Effector memory CD8-positive, alpha-beta T cell (primary cell): ENCODE measurements at regions not wholly inside any gene's neighbourhood (a gene's known extent, or its start where the extent isn't known, plus 50 kb on each side); places are given as distances from the start of the nearest gene placed in this dataset.
"Not testable (repeated sequence)": the region's sequence is repeated elsewhere in the genome, so short reads cannot be mapped to it uniquely, and the experiment has no call there.

ENCODE experiments used
- ATAC-seq: fragments of 150-1000 bp; cut with Tn5 transposase; replicated peaks from 2 replicates; pipeline ENCODE4 v1.10.0; 2021; ENCODE audit warnings: mild to moderate bottlenecking, moderate library complexity
- DNase-seq, 3 experiments: peaks; one replicate each; pipeline ENCODE4 v3.0.0; 2021
- H3K27ac Mint-ChIP-seq, 2 donors: one replicate each; pipeline ENCODE4 v1.8.0; 2022; ENCODE audit warnings: mild to moderate bottlenecking in 2 of 2, mixed read lengths in 2 of 2, moderate library complexity in 2 of 2
- H3K27me3 Mint-ChIP-seq, 2 donors: one replicate each; pipeline ENCODE4 v1.8.0; 2022; ENCODE audit warnings: mixed read lengths in 2 of 2
- H3K36me3 Mint-ChIP-seq: one replicate; pipeline ENCODE4 v1.8.0; 2022; ENCODE audit warnings: mild to moderate bottlenecking, moderate library complexity, mixed read lengths; ENCODE audit not compliant: insufficient read depth
- H3K4me1 Mint-ChIP-seq, 2 donors: one replicate each; pipeline ENCODE4 v1.8.0; 2022; ENCODE audit warnings: low read depth in 2 of 2, mixed read lengths in 2 of 2
- H3K4me3 Mint-ChIP-seq, 2 donors: one replicate each; pipeline ENCODE4 v1.8.0; 2022; ENCODE audit warnings: mild to moderate bottlenecking in 2 of 2, mixed read lengths in 2 of 2, moderate library complexity in 2 of 2
- H3K9me3 Mint-ChIP-seq, 2 donors: one replicate each; pipeline ENCODE4 v1.8.0; 2022; ENCODE audit warnings: mixed read lengths in 2 of 2

DNA sequence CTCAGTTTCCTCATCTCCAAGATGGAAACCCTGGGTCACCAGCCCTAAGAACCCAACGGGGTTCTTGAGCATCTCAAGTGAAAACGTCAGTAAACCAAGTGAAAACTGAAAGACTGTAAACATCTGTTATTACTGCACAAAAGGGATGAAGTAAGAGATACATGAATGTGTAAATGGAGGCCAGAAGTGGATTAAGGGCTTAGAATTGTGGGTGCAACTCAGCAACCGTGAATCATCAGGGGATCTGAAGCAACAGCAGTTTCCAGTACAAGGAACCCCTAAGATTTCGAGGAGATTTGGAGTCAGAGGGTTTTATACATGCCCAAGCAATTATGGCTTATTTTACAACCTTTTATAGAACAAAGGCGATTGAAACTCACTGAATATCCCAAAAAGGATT lies 95.7 kb upstream of the SVIL start:
- Mint-ChIP-seq H3K27ac (no peak overlapping the region), H3K27me3 (no peaks in the 10 kb centered on the region), H3K9me3 (no peaks in the 10 kb centered on the region), H3K4me1 (peaks cover 26 to 39% of the 10 kb centered on the region in 2 donors), H3K36me3 (peaks cover 6% of the 10 kb centered on the region), H3K4me3 (no peak overlapping the region)
- ATAC-seq (no peak), DNase-seq (no peak)

DNA sequence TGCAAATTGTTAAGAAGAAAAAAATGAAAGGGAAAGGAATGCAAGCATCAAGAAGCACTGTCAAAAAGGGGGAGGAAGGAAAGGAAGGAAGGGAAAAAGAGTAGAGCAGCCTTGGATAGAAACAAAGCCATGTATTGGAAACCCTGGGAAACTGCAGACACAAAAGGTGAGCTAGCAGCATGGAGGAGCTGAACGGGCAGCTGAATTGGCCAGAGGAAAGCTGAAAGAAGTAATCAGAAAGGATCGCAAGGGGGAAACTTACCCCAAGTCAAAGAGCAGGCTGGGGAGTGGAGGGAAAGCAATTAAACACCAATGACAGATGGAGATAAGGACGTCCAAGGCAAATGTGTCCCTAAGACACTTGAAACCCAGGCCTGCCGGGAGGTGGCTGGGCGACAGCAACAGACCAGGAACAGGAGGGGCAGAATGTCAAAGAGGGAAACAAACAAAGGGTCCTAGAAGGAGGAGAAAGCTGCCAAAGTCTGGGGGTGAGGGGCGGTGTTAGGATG lies 93.8 kb upstream of the SVIL start:
- ATAC-seq (no peak), DNase-seq (no peak)
- Mint-ChIP-seq H3K27me3 (no peaks in the 10 kb centered on the region), H3K9me3 (no peaks in the 10 kb centered on the region), H3K36me3 (peaks cover 6% of the 10 kb centered on the region), H3K4me1 (peaks cover 25 to 33% of the 10 kb centered on the region in 2 donors), H3K4me3 (no peak overlapping the region), H3K27ac (no peak overlapping the region)

DNA sequence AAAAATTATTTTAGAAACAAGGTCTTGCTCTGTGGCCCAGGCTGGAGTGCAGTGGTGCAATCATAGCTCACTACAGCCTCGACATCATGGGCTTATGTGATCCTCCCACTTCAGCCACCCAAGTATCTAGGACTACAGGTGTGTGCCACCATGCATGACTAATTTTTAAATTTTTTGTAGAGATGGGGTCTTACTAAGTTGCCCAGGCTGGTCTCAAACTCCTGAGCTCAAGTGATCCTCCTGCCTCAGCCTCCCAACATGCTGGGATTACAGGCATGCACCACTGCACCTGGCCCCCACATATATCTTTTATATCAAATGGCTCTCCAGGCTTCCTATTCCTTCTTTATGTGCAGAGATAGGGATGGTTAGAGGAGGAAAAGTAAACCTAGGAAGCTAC lies 91.2 kb upstream of the SVIL start:
- not testable (repeated sequence) for DNase-seq, H3K9me3 Mint-ChIP-seq, H3K36me3 Mint-ChIP-seq, ATAC-seq, H3K4me3 Mint-ChIP-seq, H3K27me3 Mint-ChIP-seq, H3K27ac Mint-ChIP-seq
- H3K4me1 Mint-ChIP-seq = peaks cover 20 to 25% of the 10 kb centered on the region in 2 donors

DNA sequence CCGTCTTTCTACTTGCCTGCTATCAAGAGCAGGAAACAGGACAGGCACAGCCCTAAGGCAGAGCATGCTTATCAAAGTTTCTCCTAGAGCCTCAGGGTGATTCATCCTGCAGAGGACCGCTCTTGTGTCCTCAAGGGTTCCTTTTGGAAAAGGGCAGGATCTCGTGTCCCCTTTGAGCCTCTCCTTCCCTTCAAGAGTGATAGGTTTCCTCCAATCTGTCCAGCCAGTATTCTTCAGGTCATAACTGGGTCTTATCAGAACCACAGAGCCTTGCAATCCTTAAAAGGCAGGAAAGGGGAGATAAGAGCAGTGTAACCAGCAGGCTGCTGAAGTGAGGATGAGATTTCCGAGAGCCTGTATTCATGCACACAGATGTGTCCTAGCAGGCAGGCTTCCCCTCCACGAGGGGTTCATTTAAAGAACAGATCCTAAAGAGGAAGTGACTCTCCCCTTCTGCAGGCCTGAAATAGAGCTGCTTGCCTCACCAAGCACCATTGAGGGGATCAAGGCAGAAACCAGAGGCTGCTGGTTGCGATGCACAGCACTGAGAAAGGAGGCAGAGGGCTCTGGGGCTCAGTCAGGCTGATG lies 90.5 kb upstream of the SVIL start:
- DNase-seq = no peak
- no peak for ATAC-seq
- H3K9me3 Mint-ChIP-seq = no peaks in the 10 kb centered on the region
- H3K36me3 Mint-ChIP-seq = peaks cover 6% of the 10 kb centered on the region
- no peak overlapping the region for H3K4me3 Mint-ChIP-seq
- H3K27ac Mint-ChIP-seq = peak overlapping the region; percentile 35 to 49
- H3K27me3 Mint-ChIP-seq = no peaks in the 10 kb centered on the region
- H3K4me1 Mint-ChIP-seq = peaks cover 20% of the 10 kb centered on the region in 2 donors

DNA sequence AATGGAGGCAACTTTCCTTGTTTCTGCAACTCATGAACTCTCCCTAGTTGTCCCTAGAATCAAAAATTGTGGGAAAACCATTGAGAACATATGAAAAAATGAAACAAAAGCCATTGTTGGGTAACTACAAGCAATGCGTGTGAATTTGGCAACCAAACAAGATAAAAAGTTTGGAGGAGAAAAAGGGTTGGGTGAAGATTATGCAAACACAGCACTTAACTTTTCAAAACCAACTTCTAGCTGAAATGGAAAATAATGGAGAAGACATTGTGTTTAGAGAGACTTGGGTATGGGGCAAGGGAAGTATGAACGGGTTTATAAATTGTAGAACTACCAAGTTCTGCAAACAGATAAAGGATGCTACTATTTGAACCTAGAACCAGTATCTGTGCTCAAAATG lies 89.0 kb upstream of the SVIL start:
- DNase-seq (no peak), ATAC-seq (no peak)
- Mint-ChIP-seq H3K9me3 (peaks cover 0 to 2% of the 10 kb centered on the region in 2 donors), H3K36me3 (no peaks in the 10 kb centered on the region), H3K4me3 (no peak overlapping the region), H3K27me3 (no peaks in the 10 kb centered on the region), H3K27ac (no peak overlapping the region), H3K4me1 (peaks cover 18 to 19% of the 10 kb centered on the region in 2 donors)

DNA sequence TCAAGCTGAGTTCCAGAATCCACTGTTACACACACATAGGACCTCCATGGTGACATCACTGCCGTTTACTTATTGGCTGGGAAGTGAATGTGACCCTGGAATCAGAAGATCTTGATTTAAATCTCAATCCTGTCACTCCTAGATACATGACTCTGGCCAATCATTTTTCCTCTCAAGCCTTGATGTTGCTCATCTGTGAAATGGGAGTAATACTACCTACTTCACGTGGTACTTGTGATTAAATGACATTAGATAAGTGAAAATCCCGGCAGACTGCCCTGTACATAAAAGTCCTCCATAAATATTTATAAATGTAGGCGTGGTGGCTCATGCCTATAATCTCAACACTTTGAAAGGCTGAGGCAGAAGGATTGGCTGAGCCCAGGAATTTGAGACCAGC lies 88.0 kb upstream of the SVIL start:
- no peak overlapping the region for H3K4me3 Mint-ChIP-seq
- DNase-seq = no peak
- no peak overlapping the region for H3K27ac Mint-ChIP-seq
- peaks cover 0 to 2% of the 10 kb centered on the region in 2 donors for H3K9me3 Mint-ChIP-seq
- H3K4me1 Mint-ChIP-seq = peaks cover 10 to 15% of the 10 kb centered on the region in 2 donors
- no peaks in the 10 kb centered on the region for H3K36me3 Mint-ChIP-seq
- ATAC-seq = no peak
- H3K27me3 Mint-ChIP-seq = no peaks in the 10 kb centered on the region

DNA sequence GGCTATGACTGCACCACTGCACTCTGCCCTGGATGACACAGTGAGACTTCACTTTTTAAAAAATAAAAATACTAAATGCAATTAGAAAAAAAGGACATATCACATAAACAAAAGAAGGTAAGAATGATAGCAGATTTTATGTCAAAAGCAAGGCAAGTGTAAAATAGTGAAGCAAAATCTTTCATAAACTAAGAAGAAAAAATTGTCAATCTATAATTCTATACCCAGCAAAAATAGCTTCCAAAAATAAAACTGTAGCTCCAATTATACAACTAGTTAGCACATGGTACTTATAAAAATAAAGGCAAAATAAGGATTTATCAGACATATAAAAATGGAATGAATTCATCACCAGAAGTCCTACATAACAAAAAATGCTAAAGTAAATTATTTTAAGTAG lies 85.4 kb upstream of the SVIL start:
- H3K36me3 Mint-ChIP-seq = no peaks in the 10 kb centered on the region
- ATAC-seq = no peak
- H3K27me3 Mint-ChIP-seq = no peaks in the 10 kb centered on the region
- H3K27ac Mint-ChIP-seq = no peak overlapping the region
- H3K4me3 Mint-ChIP-seq = no peak overlapping the region
- peaks cover 10% of the 10 kb centered on the region in 2 donors for H3K4me1 Mint-ChIP-seq
- peaks cover 0 to 2% of the 10 kb centered on the region in 2 donors for H3K9me3 Mint-ChIP-seq
- DNase-seq = no peak

DNA sequence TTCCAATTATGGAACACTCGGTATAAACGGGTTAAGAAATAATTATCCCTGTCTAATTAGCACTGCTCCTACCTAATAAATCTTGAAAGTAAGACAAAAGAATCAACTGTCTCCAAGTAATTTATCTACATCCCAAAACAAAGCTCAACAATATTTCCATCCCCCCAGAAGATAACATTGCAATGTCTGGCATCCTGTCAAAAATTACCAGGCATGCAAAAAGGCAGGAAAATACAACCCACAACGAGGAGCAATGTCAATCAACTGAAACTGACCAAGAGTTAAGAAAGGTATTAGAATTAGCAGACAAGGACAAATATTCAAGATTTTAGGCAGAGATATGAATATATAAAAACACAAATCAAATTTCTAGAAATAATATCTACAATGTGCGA lies 84.5 kb upstream of the SVIL start:
- ATAC-seq = no peak
- H3K27ac Mint-ChIP-seq = no peak overlapping the region
- peaks cover 9 to 13% of the 10 kb centered on the region in 2 donors for H3K4me1 Mint-ChIP-seq
- H3K4me3 Mint-ChIP-seq = no peak overlapping the region
- no peaks in the 10 kb centered on the region for H3K36me3 Mint-ChIP-seq
- no peak for DNase-seq
- H3K9me3 Mint-ChIP-seq = peaks cover 0 to 2% of the 10 kb centered on the region in 2 donors
- H3K27me3 Mint-ChIP-seq = no peaks in the 10 kb centered on the region

DNA sequence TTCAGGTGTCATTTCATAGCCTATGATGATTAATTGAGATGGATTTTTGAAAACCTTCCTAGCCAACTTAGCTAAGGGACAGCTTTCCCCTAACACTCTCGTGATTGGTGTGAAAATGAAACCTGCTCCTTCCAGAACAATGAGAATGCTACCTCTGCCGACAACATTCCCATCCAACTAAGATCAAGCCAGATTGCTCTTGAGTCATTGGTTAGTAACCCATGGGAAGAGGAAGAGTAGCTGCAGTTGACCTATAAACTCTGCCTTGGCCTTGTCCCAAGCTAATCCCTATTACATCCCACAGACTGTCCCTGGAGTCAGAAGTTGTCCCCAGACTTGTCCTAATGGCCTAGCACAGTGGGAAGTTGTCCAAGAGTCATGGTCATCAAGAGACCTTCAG lies 80.5 kb upstream of the SVIL start:
- no peak overlapping the region for H3K27ac Mint-ChIP-seq
- no peak overlapping the region for H3K4me3 Mint-ChIP-seq
- no peak for ATAC-seq

DNA sequence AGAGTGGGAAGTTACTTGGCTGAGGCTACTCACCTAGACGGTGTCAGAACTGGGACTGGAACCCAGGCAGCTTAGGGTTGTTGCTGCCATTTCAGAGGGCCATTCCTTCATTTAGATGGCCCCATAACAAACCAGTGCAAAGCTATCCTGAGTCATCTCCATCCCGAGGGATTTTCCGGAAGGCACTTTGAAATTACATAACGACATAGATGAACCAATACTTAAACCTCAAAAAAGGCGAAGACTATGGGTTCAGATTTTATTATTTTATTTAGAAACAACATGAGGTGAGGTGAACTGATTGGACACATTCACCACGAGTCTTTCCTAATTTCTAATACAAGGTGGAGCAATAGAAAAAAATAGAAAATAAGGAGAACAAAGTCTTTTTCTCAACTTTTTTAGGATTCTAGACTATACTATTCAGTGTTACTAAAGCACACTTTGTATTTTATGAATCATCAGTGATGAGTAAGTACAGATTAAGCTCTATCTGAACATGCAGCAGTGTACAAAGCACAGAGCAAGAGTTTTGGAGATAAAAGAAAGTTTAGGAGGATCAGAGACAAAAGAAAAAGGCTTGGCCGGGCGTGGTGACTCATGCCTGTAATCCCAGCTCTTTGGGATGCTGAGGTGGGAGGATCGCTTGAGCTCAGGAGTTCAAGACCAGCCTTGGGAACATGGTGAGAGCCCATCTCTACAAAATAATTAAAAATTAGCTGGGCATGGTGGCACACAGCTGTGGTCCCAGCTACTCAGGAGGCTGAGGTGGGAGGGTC lies 79.5 kb upstream of the SVIL start:
- H3K36me3 Mint-ChIP-seq = peaks cover 4% of the 10 kb centered on the region
- no peak overlapping the region for H3K27ac Mint-ChIP-seq
- no peaks in the 10 kb centered on the region for H3K27me3 Mint-ChIP-seq
- no peak overlapping the region for H3K4me3 Mint-ChIP-seq
- H3K9me3 Mint-ChIP-seq = peaks cover 0 to 2% of the 10 kb centered on the region in 2 donors
- H3K4me1 Mint-ChIP-seq = peaks cover 8 to 26% of the 10 kb centered on the region in 2 donors
- no peak for ATAC-seq
- no peak for DNase-seq

More for the DNA sequence above, 80.5 kb upstream of the SVIL start:
- no peaks in the 10 kb centered on the region for H3K27me3 Mint-ChIP-seq
- no peak for DNase-seq
- peaks cover 6 to 21% of the 10 kb centered on the region in 2 donors for H3K4me1 Mint-ChIP-seq
- H3K36me3 Mint-ChIP-seq = no peaks in the 10 kb centered on the region
- H3K9me3 Mint-ChIP-seq = peaks cover 0 to 2% of the 10 kb centered on the region in 2 donors

DNA sequence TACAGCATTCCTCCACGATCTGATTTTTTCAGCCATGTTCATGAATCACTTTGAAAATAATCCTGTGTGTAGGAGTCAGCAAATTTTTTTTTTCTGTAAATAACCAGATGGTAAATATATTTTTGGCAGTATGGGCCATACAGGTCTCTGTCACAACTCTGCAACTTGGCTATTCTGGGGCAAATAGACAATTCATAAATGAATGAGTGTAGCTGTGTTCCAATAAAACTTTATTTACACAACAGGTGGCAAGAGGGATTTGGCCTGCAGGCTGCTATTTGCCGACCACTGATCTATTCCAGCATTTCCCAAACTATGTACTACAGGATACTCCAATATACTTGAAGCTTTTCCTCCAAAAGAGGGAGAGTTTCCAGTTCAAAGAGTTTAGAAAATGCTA lies 78.7 kb upstream of the SVIL start:
- peaks cover 9 to 31% of the 10 kb centered on the region in 2 donors for H3K4me1 Mint-ChIP-seq
- H3K36me3 Mint-ChIP-seq = peaks cover 4% of the 10 kb centered on the region
- H3K27me3 Mint-ChIP-seq = no peaks in the 10 kb centered on the region
- H3K4me3 Mint-ChIP-seq = no peak overlapping the region
- no peak for DNase-seq
- no peak for ATAC-seq
- H3K27ac Mint-ChIP-seq = no peak overlapping the region
- H3K9me3 Mint-ChIP-seq = no peaks in the 10 kb centered on the region

DNA sequence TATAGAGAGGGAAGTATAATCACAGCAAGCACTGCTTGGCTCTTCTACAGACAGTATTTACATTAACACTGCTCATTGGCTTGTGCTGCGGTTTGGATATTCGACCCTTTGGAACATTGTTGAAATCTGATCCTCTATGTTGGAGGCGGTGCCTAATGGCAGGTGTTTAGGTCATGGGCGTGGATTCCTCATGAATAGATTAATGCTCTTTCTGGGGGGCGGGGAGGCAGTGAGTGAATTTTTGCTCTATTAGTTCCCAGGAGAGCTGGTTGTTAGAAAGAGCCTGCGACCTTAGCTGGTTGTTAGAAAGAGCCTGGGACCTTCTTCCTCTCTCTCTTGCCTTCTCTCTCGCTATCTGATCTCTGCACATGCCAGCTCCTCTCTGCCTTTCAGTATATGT lies 77.3 kb upstream of the SVIL start:
- no peak for ATAC-seq
- H3K27ac Mint-ChIP-seq = no peak overlapping the region
- no peak for DNase-seq
- H3K36me3 Mint-ChIP-seq = peaks cover 4% of the 10 kb centered on the region
- no peak overlapping the region for H3K4me3 Mint-ChIP-seq
- no peaks in the 10 kb centered on the region for H3K9me3 Mint-ChIP-seq
- H3K27me3 Mint-ChIP-seq = no peaks in the 10 kb centered on the region
- peaks cover 9 to 32% of the 10 kb centered on the region in 2 donors for H3K4me1 Mint-ChIP-seq

DNA sequence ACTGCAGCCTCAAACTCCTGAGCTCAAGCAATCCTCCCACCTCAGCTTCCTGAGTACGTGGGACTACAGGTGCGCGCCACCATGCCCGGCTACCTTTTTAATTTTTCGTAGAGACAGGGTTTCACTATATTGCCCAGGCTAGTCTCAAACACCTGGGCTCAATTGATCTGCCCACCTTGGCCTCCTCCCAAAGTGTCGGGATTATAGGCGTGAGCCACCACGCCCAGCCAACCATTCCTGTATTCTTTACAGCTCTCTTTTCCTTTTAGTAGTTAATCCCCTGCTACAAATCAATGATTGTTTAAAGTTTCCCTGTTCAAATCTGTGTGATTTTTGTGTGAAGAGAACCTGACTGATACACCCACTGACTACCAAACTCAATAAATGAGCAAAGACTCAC lies 75.4 kb upstream of the SVIL start:
- no peak for ATAC-seq
- Mint-ChIP-seq H3K9me3 (no peaks in the 10 kb centered on the region), H3K36me3 (peaks cover 4% of the 10 kb centered on the region), H3K4me3 (no peak overlapping the region), H3K27me3 (no peaks in the 10 kb centered on the region), H3K27ac (no peak overlapping the region), H3K4me1 (peaks cover 9 to 37% of the 10 kb centered on the region in 2 donors)
- no peak for DNase-seq

DNA sequence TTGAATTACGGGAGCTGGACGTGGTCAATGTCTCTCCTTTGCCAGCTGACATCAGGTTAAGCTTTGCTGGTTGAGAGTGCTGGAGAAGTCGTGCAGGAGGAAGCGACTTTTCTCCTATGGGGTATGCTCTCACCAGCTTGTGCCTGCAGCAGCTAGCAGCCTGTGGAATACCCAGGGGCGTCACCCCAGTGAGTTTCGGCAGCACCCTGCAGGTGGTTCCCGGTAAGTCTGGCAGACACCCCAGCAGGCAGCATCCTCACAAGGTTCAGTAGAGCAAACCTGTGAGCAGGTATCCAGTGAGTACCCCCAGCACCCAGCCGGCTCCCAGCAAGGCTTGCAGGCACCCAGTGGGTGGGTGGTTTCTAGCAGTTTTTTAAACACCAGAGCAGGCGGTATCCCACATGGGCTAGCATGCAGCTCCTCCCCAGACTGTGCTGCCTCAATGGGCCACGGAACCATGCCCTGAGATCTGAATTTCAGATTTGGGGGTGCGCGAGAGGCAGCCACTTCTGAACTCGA lies 74.8 kb upstream of the SVIL start:
- DNase-seq = no peak
- Mint-ChIP-seq H3K36me3 (peaks cover 4% of the 10 kb centered on the region), H3K4me3 (no peak overlapping the region), H3K4me1 (peaks cover 11 to 38% of the 10 kb centered on the region in 2 donors), H3K27ac (no peak overlapping the region), H3K9me3 (no peaks in the 10 kb centered on the region), H3K27me3 (no peaks in the 10 kb centered on the region)
- no peak for ATAC-seq
